ENCODE measurements at regions not wholly inside any gene's neighbourhood (a gene's known extent, or its start where the extent isn't known, plus 50 kb on each side); places are given as distances from the start of the nearest gene placed in this dataset.

- H2BK120ac ChIP-seq (replicated peaks; ENCODE audit: low read depth, low read length) = no peak overlapping the region
- POLR2A ChIA-PET (ENCODE audit: partially characterized antibody) = no interaction called here
- H2BK5ac ChIP-seq (ENCODE audit: low read depth, low read length) = no peak overlapping the region
- H3K23me2 ChIP-seq (ENCODE audit: low read depth, low read length) = no peaks in the 10 kb centered on the region
- H4K5ac ChIP-seq (ENCODE audit: insufficient read length, low read depth, low read length) = no peak overlapping the region
- H3K23ac ChIP-seq (ENCODE audit: insufficient read length) = no peak overlapping the region
- no peak overlapping the region for H3K56ac ChIP-seq (replicated peaks; ENCODE audit: insufficient read length, low read depth, low read length)
- no peak overlapping the region for H3K27ac ChIP-seq (ENCODE audit: low read depth, low read length)
- H3K9ac ChIP-seq (replicated peaks in 1 of 4; ENCODE audit: extremely low read depth in 1 of 4, low read depth in 3 of 4, low read length in 3 of 4) = no peak overlapping the region
- no peak overlapping the region for H3K4me3 ChIP-seq (ENCODE audit: extremely low read depth in 1 of 4, insufficient read depth in 2 of 4, low read depth in 3 of 4, low read length in 4 of 4)
- H2AK5ac ChIP-seq (ENCODE audit: low read depth, low read length) = no peak overlapping the region
- H3K9me3 ChIP-seq (ENCODE audit: insufficient read depth in 2 of 2, low read depth in 1 of 2, low read length in 1 of 2) = peaks cover 0 to 2% of the 10 kb centered on the region in 2 experiments; a peak in 1 of 4 replicates
- FAIRE-seq = no peak
- no peaks in the 10 kb centered on the region for H3K79me2 ChIP-seq (ENCODE audit: control insufficient read depth in 1 of 2, insufficient read depth in 2 of 2, low read length in 2 of 2)
- H3K27me3 ChIP-seq (replicated peaks in 1 of 4; ENCODE audit: control insufficient read depth in 3 of 4, extremely low read depth in 1 of 4, insufficient read depth in 3 of 4, low read length in 3 of 4) = no peaks in the 10 kb centered on the region
- H2BK15ac ChIP-seq (ENCODE audit: low read length) = no peak overlapping the region
- no peak overlapping the region for H3K4me2 ChIP-seq (ENCODE audit: insufficient read depth in 1 of 2, low read depth in 2 of 2, low read length in 2 of 2)
- H4K8ac ChIP-seq (ENCODE audit: extremely low read depth, insufficient read depth, low read length) = no peak overlapping the region
- H3K36me3 ChIP-seq (ENCODE audit: control insufficient read depth in 2 of 4, insufficient read depth in 4 of 4, low read length in 3 of 4) = no peaks in the 10 kb centered on the region
- H2AFZ ChIP-seq (ENCODE audit: low read length) = no peak overlapping the region
- H3K4ac ChIP-seq (replicated peaks; ENCODE audit: insufficient read length, low read depth, low read length) = no peak overlapping the region
- no peak overlapping the region for H2BK12ac ChIP-seq (ENCODE audit: low read depth, low read length)
- H3K4me1 ChIP-seq (replicated peaks in 1 of 4; ENCODE audit: control insufficient read depth in 3 of 4, insufficient read depth in 4 of 4, low read length in 3 of 4) = no peaks in the 10 kb centered on the region
- 93% methylated on average over 1 of the region's 1 CpG; no CpG with 5 or more reads in 1 of the 2 experiments for WGBS, 2 experiments (ENCODE audit: extremely low coverage in 1 of 2, insufficient coverage in 1 of 2, insufficient read length in 1 of 2, insufficient replicate concordance in 2 of 2, low coverage in 1 of 2, low lambda C conversion rate in 2 of 2, missing lambda C conversion rate in 1 of 2)
- H3K14ac ChIP-seq (ENCODE audit: insufficient read length) = no peak overlapping the region
- no peak for DNase-seq (ENCODE audit: low read depth in 1 of 2, low spot score in 2 of 2)
- TF ChIP-seq SAP30 (IDR thresholded peaks at IDR 0.05; ENCODE audit: insufficient read depth, insufficient replicate concordance, low read length) (no peak), MAFK (IDR thresholded peaks at IDR 0.05; ENCODE audit: low read depth, low read length) (no peak), CBX5 (IDR thresholded peaks at IDR 0.05; ENCODE audit: low read depth, low read length) (no peak)
- H3K79me1 ChIP-seq (ENCODE audit: low read depth, low read length) = no peaks in the 10 kb centered on the region
- H3K18ac ChIP-seq (ENCODE audit: extremely low read depth, low read length) = no peak overlapping the region
- no peak overlapping the region for H2BK20ac ChIP-seq (ENCODE audit: low read length)
- CTCF ChIA-PET (ENCODE audit: partially characterized antibody) = interaction anchor here (1.3 kb wide), 1 partner anchor 12 kb away, joined by 3 read pairs; no protein-coding TSS in a partner anchor
- H4K91ac ChIP-seq (replicated peaks; ENCODE audit: insufficient read length, low read length) = no peak overlapping the region
- no peaks in the 10 kb centered on the region for H4K20me1 ChIP-seq (replicated peaks in 1 of 2; ENCODE audit: control insufficient read depth in 1 of 2, insufficient read depth in 2 of 2, low read length in 2 of 2)
Observed at GRCh38 chr15:87557881-87558280, 698.7 kb downstream of the NTRK3 start.
